ENCODE measurements at regions not wholly inside any gene's neighbourhood (a gene's known extent, or its start where the extent isn't known, plus 50 kb on each side); places are given as distances from the start of the nearest gene placed in this dataset.

DNA sequence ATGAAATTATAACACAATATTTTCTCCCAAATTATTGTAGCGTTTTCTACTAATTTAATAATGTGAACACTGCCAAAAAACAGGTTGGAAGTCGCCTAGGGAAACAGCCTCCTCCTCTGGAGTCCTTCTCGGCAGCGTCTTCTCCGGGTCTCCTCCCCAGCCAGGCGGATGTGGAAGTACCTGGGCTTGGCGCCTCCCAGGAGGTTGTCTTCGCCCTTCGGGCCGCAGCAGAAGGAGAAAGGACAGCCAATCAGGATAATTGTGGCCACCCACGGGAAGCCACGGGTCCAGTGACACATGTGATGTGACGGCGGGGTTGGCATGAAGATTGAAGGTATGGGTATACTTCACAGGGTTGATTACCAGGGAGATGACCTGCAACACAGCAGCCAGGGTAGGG lies 491.2 kb downstream of the PYDC2 start:
- no peak overlapping the region for H3K27ac Mint-ChIP-seq (ENCODE audit: unreplicated experiment)
- H3K36me3 Mint-ChIP-seq (ENCODE audit: low read depth), result no peaks in the 10 kb centered on the region

DNA sequence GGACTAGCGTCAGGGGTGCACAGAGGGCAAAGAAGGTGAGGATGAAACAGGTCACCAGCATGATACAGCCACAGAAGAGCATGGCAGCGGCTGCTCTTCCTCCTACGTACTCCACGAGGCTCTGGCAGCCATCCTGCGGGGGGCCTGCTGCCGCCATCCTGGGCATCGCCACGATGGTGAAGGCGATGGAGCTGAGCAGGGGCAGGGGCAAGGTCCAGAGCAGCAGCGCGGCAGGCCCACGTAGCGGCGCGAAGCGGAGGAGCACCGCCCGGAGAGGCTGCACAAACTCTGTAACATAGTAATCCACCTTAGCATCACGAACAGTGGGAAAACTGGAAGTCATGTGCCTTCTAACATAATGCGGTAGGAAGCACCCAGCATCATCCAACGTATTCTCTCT lies 491.6 kb downstream of the PYDC2 start:
- no peaks in the 10 kb centered on the region for H3K27me3 Mint-ChIP-seq (ENCODE audit: low read depth)
- H3K9me3 Mint-ChIP-seq, result peaks cover 3% of the 10 kb centered on the region
- no peaks in the 10 kb centered on the region for H3K36me3 Mint-ChIP-seq (ENCODE audit: low read depth)
- DNase-seq (ENCODE audit: low read depth, low spot score), result no peak
- TF ChIP-seq, protein P1, sequence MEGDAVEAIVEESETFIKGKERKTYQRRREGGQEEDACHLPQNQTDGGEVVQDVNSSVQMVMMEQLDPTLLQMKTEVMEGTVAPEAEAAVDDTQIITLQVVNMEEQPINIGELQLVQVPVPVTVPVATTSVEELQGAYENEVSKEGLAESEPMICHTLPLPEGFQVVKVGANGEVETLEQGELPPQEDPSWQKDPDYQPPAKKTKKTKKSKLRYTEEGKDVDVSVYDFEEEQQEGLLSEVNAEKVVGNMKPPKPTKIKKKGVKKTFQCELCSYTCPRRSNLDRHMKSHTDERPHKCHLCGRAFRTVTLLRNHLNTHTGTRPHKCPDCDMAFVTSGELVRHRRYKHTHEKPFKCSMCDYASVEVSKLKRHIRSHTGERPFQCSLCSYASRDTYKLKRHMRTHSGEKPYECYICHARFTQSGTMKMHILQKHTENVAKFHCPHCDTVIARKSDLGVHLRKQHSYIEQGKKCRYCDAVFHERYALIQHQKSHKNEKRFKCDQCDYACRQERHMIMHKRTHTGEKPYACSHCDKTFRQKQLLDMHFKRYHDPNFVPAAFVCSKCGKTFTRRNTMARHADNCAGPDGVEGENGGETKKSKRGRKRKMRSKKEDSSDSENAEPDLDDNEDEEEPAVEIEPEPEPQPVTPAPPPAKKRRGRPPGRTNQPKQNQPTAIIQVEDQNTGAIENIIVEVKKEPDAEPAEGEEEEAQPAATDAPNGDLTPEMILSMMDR (conservative IDR thresholded peaks at IDR 0.05), result no peak
- H3K27ac Mint-ChIP-seq (ENCODE audit: unreplicated experiment), result no peak overlapping the region
- H3K4me3 Mint-ChIP-seq, result no peak overlapping the region
- no peaks in the 10 kb centered on the region for H3K4me1 Mint-ChIP-seq

More for the DNA sequence above, 491.2 kb downstream of the PYDC2 start:
- H3K9me3 Mint-ChIP-seq, result peaks cover 3% of the 10 kb centered on the region
- H3K4me1 Mint-ChIP-seq, result no peaks in the 10 kb centered on the region
- H3K4me3 Mint-ChIP-seq, result no peak overlapping the region
- no peak for DNase-seq (ENCODE audit: low read depth, low spot score)
- TF ChIP-seq, protein P1 (conservative IDR thresholded peaks at IDR 0.05), result no peak
- H3K27me3 Mint-ChIP-seq (ENCODE audit: low read depth), result no peaks in the 10 kb centered on the region

DNA sequence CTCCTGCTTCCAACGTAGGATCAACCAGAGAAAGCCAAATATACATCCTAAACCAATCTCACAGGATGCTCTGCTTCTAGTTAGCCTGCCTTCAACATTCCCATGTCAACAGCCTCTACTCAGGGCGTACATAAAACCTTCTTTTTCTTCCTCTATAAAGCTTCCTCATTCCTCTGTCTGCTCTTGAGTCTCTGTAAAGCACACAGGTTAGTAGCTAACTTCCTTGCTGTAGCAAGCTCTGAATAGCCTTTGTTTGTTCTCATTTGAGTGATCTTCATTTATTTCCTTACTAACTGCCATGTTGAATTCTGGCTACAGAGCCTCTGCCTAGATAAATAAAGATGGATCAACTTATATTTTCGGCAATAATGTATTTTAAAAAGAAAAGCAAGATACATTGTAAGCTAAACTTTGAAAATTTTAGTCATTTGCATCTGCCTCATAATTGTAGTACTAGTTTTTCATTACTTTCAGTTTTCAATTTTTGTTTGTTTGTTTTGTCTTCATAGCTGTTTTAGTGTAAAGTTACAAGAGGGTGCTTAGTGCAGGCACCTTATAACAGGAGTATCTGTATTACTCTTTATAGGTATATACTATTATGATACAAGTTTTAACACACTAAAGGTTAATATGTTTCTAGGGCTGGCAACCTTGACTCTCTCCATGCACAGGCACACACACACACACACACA lies 498.2 kb downstream of the PYDC2 start:
- no peaks in the 10 kb centered on the region for H3K9me3 Mint-ChIP-seq
- TF ChIP-seq, protein P1 (conservative IDR thresholded peaks at IDR 0.05), result no peak
- no peak for DNase-seq (ENCODE audit: low read depth, low spot score)
- H3K27ac Mint-ChIP-seq (ENCODE audit: unreplicated experiment), result no peak overlapping the region
- H3K4me1 Mint-ChIP-seq, result peaks cover 23% of the 10 kb centered on the region
- H3K4me3 Mint-ChIP-seq, result no peak overlapping the region
- no peaks in the 10 kb centered on the region for H3K36me3 Mint-ChIP-seq (ENCODE audit: low read depth)
- H3K27me3 Mint-ChIP-seq (ENCODE audit: low read depth), result no peaks in the 10 kb centered on the region

DNA sequence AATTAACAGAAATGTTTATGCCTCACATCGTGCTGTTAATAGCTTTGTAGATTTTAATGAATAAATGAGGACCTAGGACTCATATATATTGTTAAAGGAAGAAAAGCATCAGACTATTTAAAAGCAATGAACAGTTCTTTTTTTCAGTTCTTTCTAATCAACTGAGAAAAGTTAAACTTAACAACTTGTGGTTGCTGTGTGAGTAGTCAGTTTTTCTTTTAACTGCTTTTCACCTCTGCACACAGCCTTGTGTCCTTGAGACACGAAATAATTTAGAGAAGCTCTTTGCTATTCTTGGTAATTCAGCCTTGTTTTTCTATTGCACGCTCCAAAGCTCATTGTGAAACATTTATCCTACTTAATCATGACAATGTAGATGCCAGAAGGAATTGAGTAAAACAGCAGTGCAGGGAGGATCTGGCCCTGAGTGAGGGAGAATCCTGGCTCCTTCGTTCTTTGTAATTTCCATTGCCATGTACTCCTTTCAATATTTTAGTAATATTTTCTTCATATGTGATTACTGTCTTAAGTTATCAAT lies 499.0 kb downstream of the PYDC2 start:
- no peak for DNase-seq (ENCODE audit: low read depth, low spot score)
- TF ChIP-seq, protein P1 (conservative IDR thresholded peaks at IDR 0.05), result no peak
- Mint-ChIP-seq H3K4me1 (peaks cover 23% of the 10 kb centered on the region), H3K27me3 (ENCODE audit: low read depth) (no peaks in the 10 kb centered on the region), H3K4me3 (no peak overlapping the region), H3K27ac (ENCODE audit: unreplicated experiment) (no peak overlapping the region), H3K36me3 (ENCODE audit: low read depth) (no peaks in the 10 kb centered on the region), H3K9me3 (no peaks in the 10 kb centered on the region)

DNA sequence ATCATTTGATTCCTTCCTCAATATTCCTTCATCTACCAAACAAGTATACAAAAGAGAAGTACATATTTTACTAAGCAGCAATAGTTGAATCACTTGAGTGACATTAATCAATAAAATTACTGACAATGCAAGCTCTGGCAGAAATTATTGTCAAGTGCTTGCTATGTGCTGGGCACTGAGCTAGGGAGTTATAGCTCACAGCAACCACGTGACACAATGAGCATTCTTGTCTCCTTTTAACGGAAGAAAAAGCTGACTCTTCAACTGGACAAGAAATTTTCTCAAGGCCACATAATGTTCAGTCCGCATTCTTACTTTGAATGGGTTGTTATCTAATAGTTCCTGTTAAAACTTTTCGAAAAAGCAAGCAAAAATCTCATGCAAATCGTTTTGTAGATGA lies 500.1 kb downstream of the PYDC2 start:
- Mint-ChIP-seq H3K4me1 (peaks cover 23% of the 10 kb centered on the region), H3K9me3 (no peaks in the 10 kb centered on the region)
- TF ChIP-seq, protein P1 (conservative IDR thresholded peaks at IDR 0.05), result no peak

More for the DNA sequence above, 500.1 kb downstream of the PYDC2 start:
- no peak overlapping the region for H3K27ac Mint-ChIP-seq (ENCODE audit: unreplicated experiment)
- H3K27me3 Mint-ChIP-seq (ENCODE audit: low read depth), result no peaks in the 10 kb centered on the region
- no peak for DNase-seq (ENCODE audit: low read depth, low spot score)
- no peaks in the 10 kb centered on the region for H3K36me3 Mint-ChIP-seq (ENCODE audit: low read depth)
- no peak overlapping the region for H3K4me3 Mint-ChIP-seq
